A204.1 (cell line): ENCODE measurements at regions not wholly inside any gene's neighbourhood (a gene's known extent, or its start where the extent isn't known, plus 50 kb on each side); places are given as distances from the start of the nearest gene placed in this dataset.

Source experiments
- FAIRE-seq: peaks from 2 replicates; lab custom pipeline; 2012; peaks lifted over from hg19 to GRCh38; lab: Jason Lieb, UNC

DNA sequence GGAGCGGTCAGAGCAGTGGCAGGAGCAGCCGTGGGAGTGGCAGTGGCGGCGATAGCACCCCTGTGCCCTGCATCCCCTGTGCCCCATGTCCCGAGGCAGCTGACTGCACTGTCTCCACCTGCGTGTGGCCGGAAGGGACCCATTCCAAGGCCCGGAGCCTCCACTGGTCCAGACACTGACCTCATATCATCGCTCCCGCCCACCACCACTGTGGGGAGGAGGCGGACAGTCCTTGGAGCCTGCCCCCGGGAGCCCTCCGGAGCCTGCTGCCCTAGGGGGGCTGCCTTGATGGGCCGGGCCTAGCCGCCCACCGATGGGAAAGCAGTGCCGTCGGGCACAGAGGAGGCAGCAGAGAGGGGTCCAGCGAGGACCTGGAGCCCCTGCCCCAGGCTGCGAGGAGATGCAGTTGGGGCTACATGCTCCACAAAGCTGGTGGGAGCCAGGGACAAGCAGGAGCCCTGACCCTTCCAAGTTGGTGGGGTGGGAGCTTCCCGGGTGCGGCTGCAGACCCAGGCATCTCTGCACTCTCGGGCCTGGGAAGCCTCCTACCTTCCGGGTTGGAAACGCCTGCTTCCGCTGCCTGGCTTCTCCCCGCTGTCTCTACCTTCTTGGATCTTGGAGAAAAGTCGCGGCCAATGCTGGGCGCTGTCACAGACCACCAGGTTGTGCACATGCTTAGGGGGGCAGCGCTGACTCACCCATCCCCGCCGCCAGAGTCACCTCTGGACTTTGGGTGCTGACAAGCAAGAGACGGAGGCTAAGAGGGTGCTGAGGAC, 283.2 kb upstream of the ROBO1 start:
- no peak for FAIRE-seq

DNA sequence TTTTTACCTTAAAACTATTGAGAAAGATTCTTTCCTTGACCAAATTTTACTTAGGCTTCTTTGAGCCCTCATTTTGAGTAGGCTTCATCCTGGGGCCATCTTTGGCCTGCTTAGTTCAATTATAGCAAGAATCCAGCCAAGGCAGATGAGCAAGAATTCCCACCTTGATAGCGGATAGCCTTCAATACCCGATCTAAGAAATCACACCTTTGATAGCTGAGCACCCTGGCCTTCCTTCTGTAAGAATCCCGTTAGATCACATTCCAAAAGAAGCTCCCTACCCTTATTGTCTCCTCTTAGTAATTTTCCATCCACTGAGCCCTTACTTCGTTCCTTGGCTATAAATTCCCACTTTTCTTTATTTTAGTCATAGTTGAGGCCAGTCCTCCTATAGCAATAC, 275.4 kb upstream of the ROBO1 start:
- no peak for FAIRE-seq

DNA sequence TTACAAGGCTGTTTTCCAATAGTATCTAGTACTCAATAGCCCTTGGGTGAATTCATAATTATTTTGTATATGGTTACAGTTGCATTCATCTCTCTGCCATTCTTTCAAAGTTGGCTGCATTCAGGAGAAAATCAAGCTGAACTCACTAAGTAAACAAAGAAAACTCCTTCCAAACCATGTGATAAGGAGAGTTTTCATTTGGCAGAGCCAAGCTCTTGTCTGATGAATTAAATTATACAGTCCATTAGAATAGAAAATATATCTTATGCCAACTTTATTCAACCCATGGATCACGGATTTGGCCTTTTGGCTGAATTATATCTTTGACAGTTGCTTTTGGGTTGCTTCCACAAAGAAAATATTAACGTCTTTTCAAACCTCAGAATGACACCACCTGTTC, 272.3 kb upstream of the ROBO1 start:
- no peak for FAIRE-seq

DNA sequence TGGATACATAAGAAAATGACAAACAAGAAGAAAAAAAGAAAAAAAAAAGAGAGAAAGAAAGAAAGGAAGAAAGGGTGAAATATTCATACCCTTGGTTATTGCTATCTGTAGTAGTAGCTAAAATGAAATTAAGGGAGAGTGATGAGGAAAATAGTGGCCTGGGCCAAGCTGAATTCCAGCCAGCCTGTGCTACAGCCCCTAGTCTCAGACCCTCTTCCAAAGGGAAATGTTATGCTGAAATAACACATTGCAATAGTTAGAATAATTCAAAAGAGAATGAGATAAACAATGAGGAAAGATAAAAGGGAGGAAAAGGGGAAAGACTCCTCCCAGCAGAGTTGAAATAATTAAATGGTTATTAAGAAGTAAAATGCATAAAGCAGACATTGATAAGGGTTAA, 268.4 kb upstream of the ROBO1 start:
- no peak for FAIRE-seq

DNA sequence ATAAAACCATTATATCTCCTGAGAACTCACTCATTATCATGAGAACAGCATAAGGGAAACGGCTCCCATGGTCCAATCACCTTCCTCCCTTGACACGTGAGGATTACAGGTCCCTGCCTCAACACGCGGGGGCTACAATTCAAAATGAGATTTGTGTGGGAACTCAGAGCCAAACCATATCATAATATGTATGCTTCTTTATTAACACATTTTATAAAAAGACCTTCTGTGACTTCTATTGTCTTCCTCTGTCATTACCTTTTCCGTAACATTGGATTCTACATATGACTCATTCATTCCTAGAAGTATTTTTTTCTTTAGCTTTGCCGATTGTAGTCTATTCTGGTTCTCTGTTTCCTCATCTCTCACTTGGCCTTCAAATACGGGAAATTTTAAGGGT, 267.2 kb upstream of the ROBO1 start:
- FAIRE-seq = no peak

DNA sequence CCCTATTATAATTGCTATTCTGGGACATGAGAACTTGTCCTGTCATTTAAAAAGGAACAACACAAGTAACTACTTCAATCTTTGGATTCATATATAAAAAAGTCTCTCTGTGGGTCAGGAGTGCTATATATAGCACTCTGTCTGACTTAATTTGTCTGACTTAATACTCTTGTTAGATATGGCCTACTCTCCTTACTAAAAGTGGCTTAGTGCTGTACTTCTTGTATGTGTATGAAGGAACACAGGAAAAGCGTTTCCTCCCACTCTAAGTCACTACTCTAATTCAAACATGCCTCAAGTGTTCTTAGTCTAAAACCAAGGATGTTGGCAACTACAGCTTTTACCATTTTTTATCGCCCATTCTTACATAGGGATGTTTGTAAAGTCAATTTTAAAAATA, 255.2 kb upstream of the ROBO1 start:
- no peak for FAIRE-seq

DNA sequence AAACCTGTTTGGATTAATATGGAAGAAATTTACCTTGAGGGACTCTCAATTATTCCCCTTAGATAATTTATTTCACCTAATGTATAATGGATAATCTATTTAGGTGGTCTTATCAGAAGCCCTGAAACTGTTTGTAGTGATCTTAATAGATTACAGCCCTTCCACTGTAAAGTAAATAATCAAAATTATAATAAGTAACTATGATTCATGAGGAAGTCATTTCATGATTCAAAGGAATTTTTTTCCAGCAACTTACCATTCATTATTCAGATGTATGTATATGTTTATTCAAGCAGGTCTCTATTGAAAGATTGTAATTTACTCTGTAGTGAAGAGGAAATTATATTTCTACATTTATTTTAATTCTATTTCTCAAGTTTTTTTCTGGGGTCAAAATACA, 250.6 kb upstream of the ROBO1 start:
- FAIRE-seq = no peak

DNA sequence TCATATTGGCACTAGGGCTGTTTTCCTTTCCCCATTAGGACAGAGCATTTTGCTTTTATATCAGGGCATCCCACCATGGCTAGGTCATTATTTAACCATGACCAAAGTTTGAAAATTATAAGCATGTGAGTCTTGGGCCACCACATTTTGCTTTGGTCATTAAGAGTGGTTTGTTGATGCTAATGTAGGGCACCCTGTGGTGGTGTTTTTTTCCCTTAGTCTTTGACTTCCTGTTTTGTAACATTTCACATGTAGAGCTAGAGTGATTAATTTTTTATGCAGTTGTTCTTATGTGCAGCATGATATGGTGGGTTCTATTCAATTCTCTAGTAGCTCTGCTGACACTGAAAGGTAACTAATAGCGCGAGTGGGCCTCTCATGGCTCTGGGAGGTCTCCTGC, 249.6 kb upstream of the ROBO1 start:
- no peak for FAIRE-seq

DNA sequence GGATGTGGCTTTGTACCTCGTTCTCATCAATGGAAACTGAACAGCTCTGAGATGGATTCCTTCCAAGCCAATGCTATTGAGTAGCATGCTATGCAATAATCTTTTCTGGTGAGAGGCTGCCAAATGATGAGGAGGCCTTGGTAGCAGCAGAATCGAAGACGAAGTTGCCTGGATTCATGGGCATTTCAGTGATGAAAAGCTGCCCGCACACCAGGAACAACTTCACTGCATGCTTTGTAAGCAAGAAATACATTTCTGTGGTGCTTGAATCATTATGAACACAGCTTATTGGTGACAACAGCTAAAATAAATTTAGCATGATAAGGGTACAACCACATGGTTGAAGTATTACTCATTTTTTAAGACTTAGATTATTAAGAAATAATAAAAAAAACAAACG, 246.8 kb upstream of the ROBO1 start:
- no peak for FAIRE-seq

DNA sequence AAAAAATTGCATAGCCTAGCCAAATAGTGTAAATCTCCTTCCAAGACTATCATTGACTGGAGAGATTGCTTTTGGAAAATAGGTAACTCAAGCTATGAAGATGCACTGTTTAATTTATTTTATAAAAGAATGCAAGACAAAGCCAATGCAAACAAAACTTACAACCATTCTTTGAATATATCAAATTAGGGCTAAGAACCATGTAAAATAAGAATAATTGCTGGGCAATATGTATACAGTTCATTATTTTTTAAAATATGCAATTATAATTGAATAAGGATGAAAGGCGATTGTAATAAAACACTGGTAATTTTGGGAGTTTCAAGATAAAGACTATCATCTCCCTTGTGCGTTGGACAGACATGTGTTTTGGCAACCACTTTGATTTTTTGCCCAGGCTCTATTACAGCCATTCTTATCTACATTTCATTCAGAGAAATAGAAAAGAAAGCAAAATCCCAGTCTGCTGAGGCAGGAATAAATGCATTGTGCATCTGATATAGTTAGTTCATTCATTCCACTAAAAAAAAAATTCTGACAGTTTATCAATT, 242.3 kb upstream of the ROBO1 start:
- FAIRE-seq = no peak

DNA sequence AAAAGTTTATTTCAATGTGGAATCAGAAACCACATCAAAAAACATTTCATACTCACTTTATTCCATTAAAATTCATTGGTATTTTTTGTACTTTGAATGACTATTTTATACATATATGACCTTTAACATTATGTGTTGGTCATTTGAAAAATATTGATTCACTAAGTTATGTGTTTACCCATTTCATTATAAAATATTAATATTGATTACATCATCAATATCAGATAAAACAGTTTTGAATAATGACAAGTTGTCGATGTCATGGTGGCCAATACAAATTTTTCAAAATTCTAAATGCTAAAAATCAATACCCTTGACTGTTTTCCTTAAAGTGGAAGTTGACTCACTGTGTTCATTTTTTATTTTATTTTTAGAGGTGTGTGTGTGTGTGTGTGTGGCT, 239.7 kb upstream of the ROBO1 start:
- no peak for FAIRE-seq

DNA sequence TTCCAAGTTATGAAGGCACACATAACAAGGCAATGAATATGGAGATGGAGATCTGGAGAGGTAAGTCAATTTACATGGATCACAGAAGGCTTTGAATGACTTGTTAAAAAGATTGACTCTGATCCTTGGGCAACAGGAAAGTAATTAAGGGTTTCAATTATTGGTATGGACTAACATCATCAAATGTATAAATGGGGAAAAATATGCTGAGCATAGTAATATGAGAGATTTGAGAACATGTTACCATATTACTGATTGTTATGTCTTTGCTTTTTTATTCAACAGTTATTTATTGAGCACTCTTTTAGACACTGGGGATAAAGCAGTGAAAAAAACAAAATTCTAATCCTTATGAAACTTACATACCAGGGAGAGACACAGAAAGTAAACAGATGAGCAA, 238.5 kb upstream of the ROBO1 start:
- no peak for FAIRE-seq

DNA sequence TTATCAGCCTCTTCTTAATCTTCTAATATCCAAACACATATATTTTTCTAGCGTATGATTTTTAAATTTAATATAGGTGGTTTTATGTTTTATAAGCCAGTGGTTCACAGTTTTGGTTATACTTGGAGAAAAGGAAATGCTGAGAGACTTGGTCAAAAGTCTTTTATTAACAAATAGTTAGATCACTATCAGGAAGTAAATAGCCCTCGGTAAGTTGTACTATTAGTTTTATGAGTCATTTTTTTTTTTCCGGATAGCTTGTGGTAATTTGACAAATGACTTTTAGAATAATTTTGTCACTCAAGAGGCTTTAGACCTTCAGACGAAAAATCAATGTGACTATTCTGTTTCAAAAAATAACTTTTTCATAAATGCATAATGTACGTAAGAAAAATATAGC, 232.2 kb upstream of the ROBO1 start:
- no peak for FAIRE-seq

DNA sequence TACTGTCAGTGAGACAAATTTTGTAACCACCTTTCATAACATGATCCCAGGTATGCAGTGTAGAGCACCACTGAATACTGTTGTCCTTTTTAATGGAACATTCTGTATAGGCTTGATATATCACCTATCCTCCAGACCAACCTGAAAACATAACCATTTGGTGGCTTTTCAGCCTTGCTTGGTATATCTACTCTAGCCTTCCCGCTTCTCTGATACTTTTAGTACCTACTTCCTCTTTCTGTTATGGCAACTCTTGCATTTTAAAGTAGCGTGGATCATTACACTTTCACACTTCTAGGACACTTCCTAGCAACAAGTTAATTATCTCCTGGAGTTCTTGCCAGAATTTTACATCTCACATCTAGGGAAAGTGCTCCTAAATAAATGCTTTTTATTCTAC, 226.6 kb upstream of the ROBO1 start:
- FAIRE-seq = no peak

DNA sequence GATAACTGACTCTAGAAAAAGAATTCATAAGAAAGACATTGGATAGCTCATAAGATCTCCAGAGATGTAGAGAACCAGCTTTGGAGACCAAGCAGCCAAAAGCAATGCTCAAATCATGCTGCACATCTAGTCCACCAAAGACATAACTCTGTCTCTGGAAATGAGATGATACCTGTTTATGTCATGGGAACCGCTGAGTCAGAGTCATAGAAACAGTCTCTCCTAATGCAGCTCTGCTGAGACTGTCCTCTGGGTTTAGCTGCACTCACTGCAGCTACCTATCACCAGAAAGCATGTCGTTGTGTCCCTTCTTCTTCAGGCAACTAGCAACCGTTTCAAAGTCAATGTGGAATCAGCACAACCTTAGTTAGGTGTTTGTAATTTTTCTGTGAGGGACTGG, 218.5 kb upstream of the ROBO1 start:
- FAIRE-seq = no peak

DNA sequence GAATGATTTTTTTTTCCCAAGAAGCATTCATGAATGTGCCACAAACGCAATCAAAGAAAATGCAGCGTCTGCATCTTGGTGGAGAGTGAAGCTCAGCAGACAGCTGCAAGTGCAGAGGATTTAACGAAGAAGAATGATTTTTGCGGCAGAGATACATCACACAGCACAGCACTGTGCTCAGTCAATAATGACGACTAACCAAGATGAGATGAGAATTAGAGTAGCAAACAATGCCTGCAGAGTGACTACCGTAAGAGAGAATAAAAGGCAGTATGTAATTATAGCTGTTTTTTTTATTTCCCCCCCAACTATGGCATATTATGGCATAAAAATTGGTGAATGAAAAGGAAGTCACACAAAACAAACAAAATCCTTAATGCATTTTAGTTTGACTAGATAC, 218.0 kb upstream of the ROBO1 start:
- FAIRE-seq = no peak

DNA sequence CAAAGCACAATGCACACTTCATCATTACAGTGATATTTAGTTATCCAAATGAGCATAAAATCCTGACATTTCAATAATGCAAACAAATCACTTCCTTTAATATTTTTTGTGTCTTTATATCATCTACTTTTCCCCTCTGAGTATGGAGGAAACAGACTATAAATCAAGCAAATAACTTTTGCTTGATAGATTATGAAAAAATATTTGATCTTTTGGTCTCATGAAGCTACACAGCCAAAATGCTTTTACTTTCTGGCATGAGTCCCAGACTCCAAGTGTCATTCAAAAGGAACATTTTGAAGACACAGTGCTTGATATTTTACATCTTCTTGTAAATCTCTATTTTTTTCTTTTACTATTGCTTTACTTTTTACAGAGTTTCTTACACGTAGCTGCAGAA, 215.3 kb upstream of the ROBO1 start:
- FAIRE-seq = no peak

DNA sequence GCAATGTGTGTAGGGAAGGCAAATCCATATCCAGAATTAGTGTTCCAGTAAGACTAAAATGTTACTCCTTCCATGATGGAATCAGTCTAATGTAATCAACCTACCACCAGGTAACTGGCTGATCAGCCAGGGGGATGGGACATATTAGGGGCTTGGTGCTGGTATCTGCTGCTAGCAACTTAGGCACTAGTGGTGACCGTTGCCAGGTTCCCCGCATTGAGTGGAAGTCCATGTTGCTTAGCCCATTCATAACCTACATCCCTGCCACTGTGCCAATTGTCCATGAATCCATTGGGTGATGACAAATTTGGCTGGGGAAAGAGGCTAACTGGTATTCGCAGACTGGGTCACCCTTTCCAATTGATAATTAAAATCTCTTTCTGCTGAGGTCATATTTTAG, 212.2 kb upstream of the ROBO1 start:
- no peak for FAIRE-seq

DNA sequence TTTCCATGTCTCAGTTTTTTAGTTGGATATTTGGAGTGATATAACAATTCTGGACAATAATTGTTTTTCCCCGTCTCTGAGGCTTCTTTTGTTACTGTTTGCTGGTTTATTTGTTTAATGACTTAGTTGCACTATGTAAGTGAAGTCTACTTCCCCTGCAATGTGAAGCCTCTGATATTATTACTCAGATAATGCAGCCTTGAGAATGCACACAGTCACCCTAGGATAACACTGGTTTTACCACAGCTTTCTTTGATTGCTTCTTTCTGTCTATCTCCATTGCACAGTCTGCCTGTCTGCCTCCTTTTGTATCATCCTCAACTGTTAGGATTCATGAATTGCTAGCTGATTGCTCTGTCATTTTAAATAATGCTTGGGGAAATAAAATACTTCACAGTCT, 208.7 kb upstream of the ROBO1 start:
- no peak for FAIRE-seq

DNA sequence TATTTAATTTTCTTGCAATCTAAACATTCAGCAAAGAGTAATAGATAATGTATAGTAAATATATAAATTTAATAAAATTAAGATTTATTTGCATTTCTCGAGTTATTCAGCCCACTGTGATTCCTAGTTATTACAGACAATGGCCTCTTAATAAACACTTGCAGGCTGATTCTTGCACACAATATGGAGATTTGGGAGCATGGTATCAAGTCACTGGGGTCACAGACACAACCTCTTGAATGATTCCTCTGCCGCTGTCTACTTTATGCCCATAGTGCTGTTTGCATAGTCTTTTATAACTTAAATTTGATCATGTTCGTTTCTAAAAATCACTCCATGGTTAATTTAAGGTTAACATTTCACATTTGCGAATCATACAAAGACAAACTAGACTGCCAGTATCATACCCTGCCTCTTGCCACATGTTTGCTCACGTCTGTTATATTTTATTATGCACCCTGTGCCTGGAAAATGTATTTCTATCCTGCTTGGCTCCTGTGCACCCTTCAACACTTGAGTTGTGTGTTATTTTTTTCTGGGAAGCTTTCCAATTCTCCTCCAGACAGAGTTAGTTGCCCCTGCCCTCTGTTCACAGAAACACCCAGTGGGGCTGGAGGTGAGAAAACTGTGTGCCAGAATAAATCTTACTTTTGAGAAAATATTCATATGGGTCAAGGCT, 206.3 kb upstream of the ROBO1 start:
- no peak for FAIRE-seq

DNA sequence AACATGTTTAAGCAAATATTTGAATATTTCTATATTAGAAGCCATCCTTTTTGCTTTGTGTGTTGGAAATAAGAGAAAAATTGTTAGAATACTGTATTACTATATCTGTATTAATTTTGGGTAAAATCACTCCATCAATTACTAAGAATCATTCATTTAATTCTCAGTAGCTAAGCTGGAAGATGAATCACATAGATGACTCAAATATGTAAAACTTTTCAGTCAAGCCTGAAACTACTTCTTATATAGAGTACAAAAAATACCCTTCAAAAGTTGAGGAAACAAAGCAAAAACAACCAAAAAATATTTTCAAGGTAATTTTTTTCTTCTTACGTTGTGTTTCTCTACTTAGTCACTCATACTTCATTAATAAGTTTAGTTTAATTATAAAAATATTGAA, 205.7 kb upstream of the ROBO1 start:
- peak; percentile 76 for FAIRE-seq

DNA sequence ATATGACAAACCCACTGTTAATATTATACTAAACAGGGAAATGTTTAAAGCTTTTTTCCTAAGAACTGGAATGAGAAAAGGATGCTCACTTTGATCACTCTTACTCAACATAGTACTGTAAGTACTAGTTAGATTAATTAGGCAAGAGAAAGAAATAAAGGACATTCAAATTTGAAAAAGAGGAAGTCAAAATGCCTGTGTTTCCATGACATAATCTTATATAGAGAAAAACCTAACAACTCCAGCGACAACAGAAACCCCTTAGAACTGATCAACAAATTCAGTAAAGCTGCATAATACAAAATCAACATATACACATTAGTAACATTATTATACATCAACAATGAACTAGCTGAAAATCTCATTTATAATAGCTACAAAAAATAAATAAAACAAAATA, 200.6 kb upstream of the ROBO1 start:
- FAIRE-seq = peak; percentile 27

DNA sequence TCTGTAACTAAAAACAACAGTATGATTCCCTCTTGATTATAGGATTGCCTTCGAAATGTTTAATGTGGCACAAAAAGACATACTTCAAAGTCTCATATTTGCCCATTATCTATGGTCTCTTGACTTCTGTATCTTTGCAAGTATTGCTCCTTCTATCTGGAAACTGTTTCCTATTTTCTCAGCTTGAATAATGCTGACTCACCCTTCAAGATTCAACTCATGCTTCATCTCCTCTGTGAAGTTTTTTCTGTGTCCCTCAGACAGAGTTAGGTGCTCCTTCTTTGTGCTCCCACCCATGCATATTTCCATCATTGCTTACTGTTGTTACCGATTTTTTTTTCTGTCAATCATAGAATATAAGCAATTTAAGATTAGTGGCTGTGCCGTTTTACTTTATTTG, 192.8 kb upstream of the ROBO1 start:
- FAIRE-seq = no peak

DNA sequence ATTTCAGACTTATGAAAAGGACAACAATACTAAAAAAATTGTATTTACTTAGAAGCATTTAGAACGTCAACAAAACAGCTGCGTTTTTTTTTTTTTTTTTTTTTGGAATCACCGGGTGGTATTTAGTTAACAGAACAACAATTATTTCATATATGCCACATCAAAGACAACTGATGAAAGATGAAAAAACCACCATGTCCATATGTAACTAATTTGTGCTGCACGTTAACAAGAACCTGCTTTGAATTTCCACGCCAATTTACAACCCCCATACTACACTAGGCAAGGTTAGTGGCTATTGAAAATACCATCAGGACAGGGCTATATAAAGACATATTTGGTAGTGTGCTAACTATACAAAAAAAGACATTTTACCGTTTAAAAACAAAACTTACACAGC, 189.3 kb upstream of the ROBO1 start:
- FAIRE-seq = no peak
